Hematopoietic multipotent progenitor cell treated with erythropoietin and hydrocortisone succinate and interleukin-3 and kit ligand, for 4 days (in vitro differentiated cells): ENCODE measurements at regions not wholly inside any gene's neighbourhood (a gene's known extent, or its start where the extent isn't known, plus 50 kb on each side); places are given as distances from the start of the nearest gene placed in this dataset.

Experiments used
- DNase-seq: peaks from one replicate; pipeline ENCODE4 v3.0.0-alpha.2; 2015

DNA sequence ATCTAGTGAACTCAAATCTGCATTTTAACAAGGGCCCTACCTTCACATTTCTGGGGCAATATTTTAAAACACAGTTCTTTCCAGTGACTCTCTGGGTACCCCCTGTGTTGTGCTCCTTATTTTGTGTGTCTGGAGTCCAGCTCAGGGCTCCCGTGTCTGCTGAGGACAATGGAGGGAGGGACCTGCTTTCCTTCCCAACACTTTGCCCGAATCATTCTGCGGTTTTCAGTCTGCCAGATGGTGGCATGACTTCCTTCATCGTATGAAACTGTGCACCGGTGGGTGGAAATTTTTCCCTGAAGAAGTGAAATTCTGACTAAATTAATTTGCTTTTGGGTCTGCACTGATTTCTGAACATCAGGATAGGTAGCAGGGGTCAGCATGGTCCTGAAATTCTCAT, 153.6 kb upstream of the CD180 start:
- DNase-seq: peak; percentile 68

DNA sequence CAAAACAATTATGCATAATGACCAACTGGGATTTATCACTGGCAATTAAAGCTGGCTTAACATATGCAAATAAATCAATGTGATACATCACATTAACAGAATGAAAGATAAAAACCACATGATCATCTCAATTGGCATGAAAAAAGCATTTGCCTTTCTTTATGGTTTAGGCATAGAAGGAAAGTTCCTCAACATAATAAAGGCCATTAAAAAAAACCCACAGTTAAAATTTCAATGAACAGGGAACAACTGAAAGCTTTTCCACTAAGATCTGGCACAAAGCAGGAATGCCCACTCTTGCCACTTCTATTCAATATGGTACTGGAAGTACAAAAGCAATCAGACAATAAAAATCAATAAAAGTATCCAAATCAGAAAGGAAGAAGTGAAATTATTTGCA, 151.2 kb upstream of the CD180 start:
- DNase-seq: no peak

DNA sequence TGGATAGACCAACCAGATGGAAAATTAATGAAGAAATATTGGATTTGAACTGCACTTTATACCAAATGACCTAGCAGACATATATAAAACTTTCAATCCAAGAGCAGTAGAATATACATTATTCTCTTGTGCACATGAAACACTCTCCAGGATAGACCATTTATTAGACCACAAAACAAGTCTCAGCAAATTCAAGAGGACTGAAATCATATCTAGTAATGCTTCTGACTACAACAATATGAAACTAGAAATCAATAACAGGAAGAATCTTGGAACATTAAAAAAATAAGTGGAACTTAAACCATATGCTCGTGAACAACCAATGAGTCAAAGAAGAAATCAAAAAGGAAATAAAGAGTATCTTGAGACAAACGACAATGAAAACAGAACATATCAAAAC, 150.0 kb upstream of the CD180 start:
- DNase-seq: no peak

DNA sequence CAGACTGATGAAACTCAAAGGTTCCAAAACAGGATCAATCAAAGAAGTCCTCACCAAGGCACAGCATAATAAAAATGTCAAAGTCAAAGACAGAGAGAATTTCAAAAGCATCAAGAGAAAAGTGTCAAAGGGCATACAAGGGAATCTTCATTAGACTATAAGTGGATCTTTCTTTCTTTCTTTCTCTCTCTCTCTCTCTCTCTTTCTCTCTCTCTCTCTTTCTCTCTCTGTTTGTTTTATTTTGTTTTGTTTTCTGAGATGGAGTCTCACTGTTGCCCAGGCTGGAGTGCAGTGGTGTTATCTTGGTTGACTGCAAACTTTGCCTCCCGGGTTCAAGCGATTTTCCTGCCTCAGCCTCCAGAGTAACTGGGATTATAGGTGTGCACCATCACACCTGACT, 148.3 kb upstream of the CD180 start:
- no peak for DNase-seq

DNA sequence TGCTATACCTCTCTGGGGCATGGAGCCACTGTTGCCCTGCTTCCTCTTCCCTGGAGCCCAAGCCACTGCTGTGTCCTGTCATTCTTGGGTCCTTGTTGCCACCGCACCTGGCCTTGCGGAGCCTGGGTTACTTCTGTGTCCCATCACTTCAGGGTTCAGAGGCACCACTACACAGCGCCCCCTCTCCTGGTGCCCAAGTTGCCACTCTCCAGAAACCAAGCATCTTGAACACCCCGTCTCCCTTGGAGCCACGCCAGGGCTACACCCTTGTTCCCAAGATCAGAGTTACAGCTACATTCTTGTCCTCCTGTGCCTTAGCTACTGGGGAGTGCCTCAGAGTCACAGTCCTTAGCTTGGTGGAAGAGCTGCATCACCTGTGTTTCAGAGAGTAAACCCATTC, 147.2 kb upstream of the CD180 start:
- no peak for DNase-seq

DNA sequence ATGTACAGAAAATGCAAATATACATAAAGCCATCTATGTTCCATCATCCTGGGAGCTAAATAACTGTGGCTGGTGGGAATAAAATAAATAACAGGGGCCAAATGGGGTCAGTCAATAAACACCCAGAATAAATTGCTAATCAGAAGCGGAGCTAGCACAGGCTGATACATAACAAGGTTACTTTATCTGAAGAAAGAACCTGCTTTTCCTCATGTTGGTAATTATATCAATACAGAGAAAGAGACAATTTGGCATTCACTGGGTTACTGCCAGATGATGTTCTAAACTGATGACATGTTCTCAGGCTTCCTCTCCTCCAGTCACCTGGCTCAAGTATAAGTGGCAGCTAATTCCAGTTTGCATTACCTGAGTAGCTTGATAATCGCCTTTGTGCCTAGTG, 144.9 kb upstream of the CD180 start:
- DNase-seq: no peak

DNA sequence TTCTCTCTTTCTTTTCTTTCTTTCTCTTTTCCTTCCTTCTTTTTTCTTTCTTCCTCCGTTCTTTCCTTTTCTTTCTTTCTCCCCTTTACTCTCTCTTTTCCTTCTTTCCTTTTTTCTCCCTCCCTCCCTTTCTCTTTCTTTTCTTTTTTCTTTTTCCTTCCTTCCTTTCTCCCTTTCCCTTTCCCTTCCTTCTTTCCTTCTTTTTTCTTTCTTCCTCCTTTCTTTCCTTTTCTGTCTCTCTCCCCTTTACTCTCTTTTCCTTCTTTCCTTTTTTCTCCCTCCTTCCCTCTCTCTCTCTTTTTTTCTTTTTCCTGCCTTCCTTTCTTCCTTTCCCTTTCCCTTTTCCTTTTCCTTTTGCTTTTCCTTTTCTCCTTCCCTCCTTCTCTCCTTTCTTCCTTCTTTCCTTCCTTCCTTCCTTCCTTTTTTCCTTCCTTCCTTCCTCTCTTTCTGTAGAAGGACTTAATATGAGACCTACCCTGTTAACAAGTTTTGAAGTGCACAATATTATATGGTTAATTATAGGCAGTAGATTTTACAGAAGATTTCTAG, 142.7 kb upstream of the CD180 start:
- DNase-seq: no peak

DNA sequence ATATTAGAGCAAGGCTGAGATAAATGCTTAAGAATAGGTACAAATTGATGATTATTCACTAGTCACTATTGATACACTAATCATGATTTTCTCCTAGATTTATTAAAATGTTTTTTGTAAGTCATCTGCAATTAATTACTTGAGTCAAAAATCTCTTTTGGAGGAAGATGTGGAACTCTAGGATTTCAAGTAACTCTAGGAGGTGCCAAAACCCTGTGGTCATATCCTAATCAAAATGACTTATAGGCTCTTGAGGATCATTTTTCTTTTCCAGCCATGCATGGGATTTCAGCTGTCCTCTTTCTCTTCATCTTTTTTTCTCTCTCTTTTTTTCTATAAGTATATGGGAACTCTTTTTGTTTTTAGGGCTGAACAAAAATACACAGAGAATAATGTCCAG, 141.8 kb upstream of the CD180 start:
- no peak for DNase-seq

DNA sequence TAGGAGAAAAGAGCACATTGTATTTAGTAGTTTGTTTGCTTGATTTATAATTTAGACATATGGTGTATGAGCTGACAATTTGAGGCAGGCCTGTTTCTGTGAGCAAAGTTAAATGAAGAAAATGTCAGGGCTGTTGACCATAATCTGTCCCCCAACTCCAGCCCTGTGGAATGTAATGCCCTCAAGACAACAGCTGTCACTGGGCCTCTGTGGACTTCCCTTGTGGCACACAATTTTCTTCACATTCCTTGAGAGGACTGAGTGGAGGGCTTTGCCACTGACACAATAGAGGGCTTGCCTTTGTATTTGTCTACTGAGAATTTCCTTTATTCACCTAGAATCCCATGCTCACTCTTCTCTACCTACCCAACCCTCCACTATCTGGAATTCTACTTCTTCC, 141.2 kb upstream of the CD180 start:
- DNase-seq: no peak

DNA sequence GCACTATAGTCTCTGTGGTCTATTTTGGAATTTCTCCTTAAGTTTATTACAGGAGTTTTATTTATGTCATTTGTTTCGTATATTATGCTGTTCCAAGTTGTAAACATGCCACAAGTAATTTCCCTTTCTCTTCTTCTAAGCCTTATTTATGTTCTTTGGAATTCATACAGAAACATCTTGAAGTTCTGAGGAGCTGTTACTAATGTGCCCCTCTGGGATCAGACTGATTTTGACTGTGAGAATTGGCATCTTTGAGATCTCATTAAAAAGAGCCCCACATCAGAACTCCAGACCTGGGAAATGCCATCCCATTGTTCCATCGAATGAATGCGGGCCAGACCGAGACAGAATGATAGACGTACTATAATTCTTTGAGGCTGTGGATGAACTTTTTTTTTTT, 138.8 kb upstream of the CD180 start:
- DNase-seq: no peak

DNA sequence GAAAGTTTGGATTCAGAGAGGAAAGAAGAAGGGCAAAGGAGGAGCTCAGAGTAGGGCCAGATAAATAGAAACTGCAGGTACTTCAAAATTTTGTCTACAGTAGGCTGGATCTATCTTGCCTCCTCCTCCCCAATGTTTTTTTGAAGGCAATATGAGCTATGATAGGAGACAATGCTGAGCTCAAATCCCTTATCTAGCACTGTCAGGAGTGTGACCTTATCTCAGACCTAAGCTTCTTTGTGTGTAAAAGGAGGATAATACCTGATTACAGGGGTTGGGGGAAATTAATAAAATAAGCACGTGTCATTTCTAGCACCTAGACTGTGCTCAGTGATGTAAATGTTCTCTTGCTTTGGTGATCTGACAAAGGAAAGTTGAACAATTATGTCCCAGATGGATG, 137.8 kb upstream of the CD180 start:
- DNase-seq: peak; percentile 51

DNA sequence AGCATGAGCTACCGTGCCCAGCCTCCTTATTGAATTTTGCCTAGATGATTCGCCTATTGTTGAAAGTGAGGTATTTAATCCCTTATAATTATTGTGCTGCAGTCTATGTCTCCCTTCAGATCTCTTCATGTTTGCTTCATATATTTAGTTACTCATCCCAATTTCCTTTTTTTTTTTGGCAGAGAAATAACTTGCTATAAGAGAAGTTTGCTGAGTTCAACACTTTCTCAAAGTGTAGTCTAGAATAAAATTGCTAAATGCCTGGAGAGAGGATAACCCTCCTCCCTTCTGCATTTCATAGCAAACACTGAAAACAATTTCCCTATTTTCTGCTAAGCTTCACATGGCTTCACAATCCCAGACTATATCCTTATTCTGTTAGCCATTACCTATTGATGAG, 136.6 kb upstream of the CD180 start:
- no peak for DNase-seq

DNA sequence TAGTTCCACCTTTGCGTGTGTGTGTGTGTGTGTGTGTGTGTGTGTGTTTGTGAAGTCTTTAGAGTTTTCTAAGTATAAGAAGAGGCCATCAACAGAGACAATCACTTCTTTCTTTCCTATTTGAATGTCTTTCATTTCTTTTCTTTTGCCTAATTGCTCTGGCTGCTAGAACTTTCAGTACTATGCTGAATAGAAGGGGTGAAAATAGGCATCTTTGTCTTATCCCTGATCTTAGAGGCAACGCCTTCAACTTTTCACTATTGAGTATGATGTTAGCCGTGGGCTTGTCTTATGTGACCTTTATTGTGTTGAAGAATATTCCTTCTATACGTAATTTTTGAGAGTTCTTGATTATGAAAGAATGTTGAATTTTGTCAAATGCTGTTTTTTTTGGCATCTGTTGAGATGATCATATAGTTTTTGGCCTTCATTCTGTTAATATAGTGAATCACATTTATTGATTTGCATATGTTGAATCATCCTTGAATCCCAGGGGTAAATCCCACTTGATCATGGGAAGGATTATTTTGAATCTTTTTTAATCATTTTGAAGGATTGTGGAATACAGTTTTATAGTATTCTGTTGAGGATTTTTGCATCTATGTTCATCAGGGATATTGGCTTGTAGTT, 134.8 kb upstream of the CD180 start:
- no peak for DNase-seq

DNA sequence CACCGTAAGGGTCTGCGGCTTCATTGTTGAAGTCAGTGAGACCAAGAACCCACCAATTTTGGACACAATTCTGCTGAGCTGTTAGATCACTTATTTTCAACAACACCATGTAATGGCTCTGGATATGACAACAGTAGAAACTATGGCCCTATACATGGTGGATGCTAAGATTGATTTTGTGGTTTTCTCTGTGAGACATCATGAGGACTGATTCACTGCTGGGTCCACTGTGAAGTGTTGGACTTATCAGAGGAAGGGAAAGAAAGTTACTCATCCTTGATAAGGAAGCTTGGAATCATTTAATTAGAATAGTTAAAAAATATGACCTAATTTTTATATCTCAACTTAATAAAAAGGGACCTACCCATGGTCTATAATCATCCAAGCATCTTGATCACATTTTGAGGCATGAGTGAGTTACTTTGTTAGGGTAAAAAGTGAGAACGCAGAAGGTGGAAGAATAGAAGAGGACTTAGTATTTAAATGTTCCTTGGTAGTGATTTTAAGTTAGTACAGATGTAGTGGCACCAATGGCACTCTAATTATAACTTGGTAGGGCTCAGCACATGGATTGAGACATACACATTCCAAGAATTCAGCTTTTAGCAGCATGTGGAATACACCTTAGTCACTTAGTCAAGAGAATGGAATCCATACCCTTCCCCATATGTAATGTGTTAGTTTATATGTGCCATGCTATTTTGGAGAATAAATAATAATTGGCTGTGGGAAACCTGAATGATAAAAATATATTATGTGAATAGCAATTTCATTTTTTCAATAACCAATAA, 123.5 kb upstream of the CD180 start:
- DNase-seq: no peak

DNA sequence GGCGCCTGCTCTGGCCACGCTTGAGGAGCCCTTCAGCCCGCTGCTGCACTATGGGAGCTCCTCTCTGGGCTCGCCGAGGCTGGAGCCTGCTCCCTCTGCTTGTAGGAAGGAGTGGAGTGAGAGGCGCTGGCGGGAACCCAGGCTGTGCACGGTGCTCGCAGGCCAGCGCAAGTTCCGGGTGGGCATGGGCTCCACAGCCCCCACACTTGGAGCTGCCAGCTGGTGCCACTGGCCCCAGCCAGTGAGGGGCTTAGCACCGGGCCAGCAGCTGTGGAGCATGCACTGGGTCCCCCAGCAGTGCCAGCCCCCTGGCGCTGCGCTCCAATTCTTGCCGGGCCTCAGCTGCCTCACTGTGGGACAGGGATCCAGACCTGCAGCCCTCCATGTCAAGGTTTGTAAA, 122.1 kb upstream of the CD180 start:
- no peak for DNase-seq

DNA sequence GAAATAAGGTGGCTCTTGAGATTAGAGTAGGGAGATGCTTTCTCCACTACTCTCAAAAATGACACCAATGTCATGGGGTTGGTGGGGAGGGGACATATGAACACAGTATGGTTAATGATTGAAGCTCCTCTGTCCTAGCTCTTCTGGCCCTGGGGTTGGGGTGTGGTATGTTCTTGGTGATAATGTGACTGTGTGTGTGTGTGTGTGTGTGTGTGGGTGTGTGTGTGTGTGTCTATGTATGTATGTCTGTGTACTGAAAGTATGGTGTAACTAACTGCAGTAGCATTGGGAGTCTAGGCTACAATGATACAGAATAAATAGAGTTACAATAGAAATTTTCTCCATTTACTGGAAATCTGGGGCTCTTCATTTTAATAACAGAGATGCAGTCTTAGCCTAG, 121.0 kb upstream of the CD180 start:
- DNase-seq: no peak

DNA sequence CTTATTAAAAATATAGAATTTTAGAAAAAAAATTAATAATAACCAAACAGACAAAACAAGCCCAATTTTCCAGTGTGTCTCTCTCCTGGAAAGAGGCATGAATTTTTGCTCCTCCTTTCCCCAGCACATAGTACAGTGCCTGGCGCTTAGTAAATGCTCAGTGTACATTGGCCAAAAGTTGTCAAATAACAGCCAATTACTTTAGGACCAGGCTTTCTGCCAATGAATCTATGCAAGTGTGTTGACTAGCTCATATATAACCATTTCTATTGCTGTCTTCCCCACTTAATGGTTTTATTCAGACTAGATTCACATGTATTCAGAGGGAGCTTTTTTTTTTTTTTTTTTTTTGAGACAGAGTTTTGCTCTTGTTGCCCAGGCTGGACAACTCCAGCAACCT, 120.1 kb upstream of the CD180 start:
- no peak for DNase-seq

DNA sequence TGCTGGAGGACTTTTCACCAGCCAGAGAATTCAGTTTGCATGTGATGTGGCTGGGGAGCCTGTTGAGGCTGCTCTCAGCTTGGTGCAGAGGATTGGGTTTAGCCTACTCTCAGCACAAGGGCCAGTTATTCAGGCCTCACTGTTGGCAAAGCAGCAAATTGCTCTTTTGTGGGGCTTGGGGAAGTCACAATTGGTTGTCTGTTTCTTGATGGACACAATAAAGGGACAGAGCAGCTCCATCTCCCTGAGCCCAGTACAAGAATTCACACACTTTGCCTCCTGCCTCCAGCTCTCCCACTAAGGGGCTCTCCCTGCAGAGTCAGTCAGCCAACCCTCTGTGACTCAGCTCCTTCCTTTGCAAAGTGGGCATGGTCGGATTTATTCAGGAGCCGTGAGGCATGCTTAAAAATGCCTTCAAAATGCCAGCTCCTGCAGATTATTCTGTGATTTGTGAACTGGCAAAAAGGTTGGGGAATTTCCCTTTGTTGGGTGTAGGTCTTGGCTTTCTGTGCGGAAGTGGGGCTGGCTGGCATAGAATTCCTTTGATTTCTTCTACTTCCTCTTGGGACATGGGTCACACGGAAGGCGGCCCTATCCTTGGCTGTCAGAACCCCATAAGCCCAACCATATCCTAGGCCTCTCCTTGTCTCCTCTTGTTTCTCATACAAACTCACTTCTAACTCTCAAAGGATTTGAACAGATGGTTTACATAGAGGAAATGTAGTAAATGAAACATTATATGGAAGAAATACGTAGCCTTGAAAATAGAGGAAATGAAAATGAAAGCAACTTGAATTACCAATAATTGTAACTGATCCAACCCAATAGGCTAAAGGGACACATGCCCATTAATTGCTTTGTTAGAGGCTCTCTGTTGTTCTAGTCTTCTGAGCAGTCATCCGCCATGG, 118.7 kb upstream of the CD180 start:
- DNase-seq: no peak

DNA sequence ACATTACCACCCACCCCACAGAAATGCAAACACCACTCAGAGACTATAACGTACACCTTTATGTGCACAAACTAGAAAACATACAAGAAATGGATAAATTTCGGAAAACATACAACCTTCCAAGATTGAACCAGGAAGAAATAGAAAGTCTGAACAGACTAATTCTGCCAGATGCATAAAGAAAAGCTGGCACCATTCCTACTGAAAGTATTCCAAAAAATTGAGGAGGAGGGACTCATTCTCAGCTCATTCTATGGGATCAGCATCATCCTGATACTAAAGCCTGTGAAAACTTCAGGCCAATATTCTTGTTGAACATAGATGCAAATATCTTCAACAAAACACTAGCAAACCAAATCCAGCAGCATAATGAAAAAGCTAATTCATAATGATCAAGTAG, 115.1 kb upstream of the CD180 start:
- DNase-seq: no peak

DNA sequence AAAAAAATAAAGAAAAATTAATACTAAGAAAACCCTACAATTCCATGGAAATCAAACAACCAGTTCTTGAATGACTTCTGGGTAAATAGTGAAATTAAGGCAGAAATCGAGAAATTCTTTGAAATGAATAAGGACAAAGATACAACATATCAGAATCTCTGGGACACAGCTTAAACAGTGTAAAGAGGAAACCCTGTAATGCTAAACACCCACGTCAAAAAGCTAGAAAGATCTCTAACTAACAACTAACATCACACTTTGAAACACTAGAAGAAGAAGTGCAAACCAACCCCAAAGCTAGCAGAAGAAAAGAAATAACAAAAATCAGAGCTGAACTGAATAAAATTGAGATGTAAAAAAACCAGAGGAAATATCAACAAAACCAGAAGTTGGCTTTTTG, 114.6 kb upstream of the CD180 start:
- DNase-seq: no peak

DNA sequence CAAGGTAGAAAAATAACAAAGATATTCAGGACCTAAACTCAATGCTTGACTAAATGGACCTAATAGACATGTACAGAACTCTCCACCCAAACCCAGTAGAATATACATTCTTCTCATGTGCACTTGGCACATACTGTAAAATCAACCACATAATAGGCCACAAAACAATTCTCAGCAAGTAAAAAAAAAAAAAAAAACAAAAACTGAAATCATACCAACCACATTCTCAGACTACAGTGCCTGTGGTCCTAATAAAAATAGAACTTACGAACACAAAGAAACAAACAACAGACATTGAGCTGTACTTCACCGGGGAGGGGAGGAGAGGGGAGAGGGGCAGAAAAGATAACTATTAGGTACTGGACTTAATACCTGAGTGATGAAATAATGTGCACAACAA, 114.1 kb upstream of the CD180 start:
- no peak for DNase-seq

DNA sequence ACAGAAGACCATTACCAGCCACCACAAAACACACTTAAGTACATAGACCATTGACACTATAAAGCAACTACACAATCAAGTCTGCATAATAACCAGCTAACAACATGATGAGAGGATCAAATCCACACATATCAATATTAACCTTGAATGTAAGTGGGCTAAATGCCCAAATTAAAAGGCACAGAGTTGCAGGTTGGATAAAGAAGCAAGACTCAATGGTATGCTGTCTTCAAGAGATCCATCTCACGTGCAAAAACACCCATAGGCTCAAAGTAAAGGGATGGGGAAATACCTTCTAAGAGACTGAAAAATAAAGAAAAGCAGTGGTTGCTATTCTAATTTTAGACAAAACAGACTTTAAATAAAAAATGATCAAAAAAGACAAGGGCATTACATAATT, 113.6 kb upstream of the CD180 start:
- DNase-seq: no peak

DNA sequence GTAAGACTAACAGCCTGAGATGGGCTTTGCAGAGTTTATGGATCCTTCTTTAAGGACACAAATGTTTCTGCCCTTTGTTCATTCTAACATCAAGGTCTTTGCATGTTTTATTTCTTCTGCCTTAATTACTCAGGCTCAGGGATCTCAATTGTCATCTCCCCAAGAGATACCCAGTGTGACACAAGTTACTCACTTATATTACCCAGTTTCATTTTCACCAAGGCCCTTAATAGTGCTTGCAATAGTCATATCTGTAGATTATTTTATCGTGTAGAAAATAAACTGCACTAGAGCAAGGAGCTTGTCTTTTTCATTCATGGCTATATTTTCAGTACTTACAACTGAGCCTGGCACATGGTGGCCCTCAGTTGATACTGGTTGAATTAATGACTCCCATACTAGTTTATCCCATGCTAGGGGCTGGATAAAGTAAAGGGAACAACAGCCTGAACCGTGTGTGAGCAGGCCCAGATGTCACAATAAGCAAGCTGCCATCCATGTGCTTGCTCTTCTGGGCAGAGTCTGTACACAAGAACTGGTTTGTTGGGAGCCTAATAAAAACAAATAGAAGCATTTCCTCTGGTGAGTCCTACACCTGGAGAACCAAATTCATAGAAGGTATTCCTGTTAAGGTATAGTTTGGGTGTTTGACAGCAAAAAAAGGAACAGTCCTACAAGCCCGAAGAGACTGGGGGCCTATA, 112.5 kb upstream of the CD180 start:
- no peak for DNase-seq
